Fibroblast of lung (primary cell): ENCODE measurements at regions not wholly inside any gene's neighbourhood (a gene's known extent, or its start where the extent isn't known, plus 50 kb on each side); places are given as distances from the start of the nearest gene placed in this dataset.

Experiments used
- EZH2 ChIP-seq: IDR thresholded peaks from 2 replicates; pipeline ENCODE4 v1.5.1; 2012; ENCODE audit warnings: low read length, control low read depth, mild to moderate bottlenecking; ENCODE audit errors: missing control alignments
- TF ChIP-seq, protein P1 (sequence below), 2 donors: IDR thresholded peaks in 1 of 2; conservative IDR thresholded peaks in 1 of 2; 1 replicate in 1 of 2; 2 replicates in 1 of 2; pipeline ENCODE4 v1.5.1; 2011 to 2012; ENCODE audit warnings: low read length in 2 of 2, control low read depth in 1 of 2, inconsistent platforms in 1 of 2, low read depth in 1 of 2, mild to moderate bottlenecking in 1 of 2

DNA sequence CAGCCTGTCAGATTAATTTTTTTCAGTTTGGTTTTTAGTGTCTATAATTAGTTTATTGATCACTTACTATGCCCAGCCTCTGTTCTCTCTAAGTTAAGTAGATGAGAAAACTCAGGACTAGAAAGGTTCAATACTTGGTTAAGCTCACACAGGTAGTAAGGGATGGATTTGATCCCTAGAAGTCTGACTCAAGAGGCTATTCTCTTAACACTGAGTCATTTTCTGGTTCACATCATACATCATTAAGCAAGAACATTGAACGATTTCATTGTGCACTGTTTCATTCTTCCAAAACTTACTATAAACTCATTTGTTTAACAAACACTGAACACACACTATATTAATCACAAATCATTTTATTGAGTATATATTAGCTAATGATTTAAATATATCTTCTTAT is 54.1 kb upstream of the SLC38A11 start:
- TF ChIP-seq, protein P1, sequence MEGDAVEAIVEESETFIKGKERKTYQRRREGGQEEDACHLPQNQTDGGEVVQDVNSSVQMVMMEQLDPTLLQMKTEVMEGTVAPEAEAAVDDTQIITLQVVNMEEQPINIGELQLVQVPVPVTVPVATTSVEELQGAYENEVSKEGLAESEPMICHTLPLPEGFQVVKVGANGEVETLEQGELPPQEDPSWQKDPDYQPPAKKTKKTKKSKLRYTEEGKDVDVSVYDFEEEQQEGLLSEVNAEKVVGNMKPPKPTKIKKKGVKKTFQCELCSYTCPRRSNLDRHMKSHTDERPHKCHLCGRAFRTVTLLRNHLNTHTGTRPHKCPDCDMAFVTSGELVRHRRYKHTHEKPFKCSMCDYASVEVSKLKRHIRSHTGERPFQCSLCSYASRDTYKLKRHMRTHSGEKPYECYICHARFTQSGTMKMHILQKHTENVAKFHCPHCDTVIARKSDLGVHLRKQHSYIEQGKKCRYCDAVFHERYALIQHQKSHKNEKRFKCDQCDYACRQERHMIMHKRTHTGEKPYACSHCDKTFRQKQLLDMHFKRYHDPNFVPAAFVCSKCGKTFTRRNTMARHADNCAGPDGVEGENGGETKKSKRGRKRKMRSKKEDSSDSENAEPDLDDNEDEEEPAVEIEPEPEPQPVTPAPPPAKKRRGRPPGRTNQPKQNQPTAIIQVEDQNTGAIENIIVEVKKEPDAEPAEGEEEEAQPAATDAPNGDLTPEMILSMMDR (conservative IDR thresholded peaks at IDR 0.05 in 1 of 2, IDR thresholded peaks at IDR 0.05 in 1 of 2; ENCODE audit: low read depth in 1 of 2, low read length in 2 of 2) = no peak
- no peak for TF ChIP-seq EZH2
